Upper lobe of left lung (tissue), 6 donors: ENCODE measurements at regions not wholly inside any gene's neighbourhood (a gene's known extent, or its start where the extent isn't known, plus 50 kb on each side); places are given as distances from the start of the nearest gene placed in this dataset.
A peak's percentile ranks its signal among the peaks of the same experiment; 100 is the strongest.

Source experiments
- ATAC-seq, 2 donors: fragments of 200-7000 bp; cut with Tn5 transposase; one replicate each; pipeline ENCODE4 v1.9.1; 2022; ENCODE audit warnings: mild to moderate bottlenecking in 2 of 2, moderate library complexity in 2 of 2; ENCODE audit not compliant: low FRiP score in 2 of 2
- DNase-seq, 2 donors: peaks; one replicate each; pipeline ENCODE4 v3.0.0-alpha.2; 2019 to 2020
- H3K27ac ChIP-seq, 4 donors: fragments of 200-600 bp; sonication (generic); one replicate each; pipeline ENCODE4 v1.5.1; 2016 to 2019
- H3K27me3 ChIP-seq, 4 donors: fragments of 200-600 bp; sonication (generic); one replicate each; pipeline ENCODE4 v1.5.1; 2017 to 2019
- H3K36me3 ChIP-seq, 4 donors: fragments of 200-600 bp; sonication (generic); one replicate each; pipeline ENCODE4 v1.5.1; 2016 to 2019
- H3K4me1 ChIP-seq, 4 donors: fragments of 200-600 bp; sonication (generic); one replicate each; pipeline ENCODE4 v1.5.1; 2018 to 2019
- H3K4me3 ChIP-seq, 4 donors: fragments of 200-600 bp; sonication (generic); one replicate each; pipeline ENCODE4 v1.5.1; 2017 to 2019; ENCODE audit warnings: mild to moderate bottlenecking in 2 of 4, moderate library complexity in 1 of 4
- H3K9me3 ChIP-seq, 4 donors: fragments of 200-600 bp; sonication (generic); one replicate each; pipeline ENCODE4 v1.5.1; 2018 to 2019
- EP300 ChIP-seq, 4 donors: sonication (generic); formaldehyde crosslinking; IDR thresholded peaks; one replicate each; pipeline ENCODE4 v1.5.1; 2017; ENCODE audit warnings: antibody characterized with exemption in 4 of 4, control low read depth in 2 of 4
- POLR2A ChIP-seq, 4 donors: fragments of 450-650 bp; IDR thresholded peaks; one replicate each; pipeline ENCODE4 v1.5.1; 2016 to 2017; ENCODE audit warnings: antibody characterized with exemption in 4 of 4, mild to moderate bottlenecking in 2 of 4
- POLR2AphosphoS5 ChIP-seq, 2 donors: sonication (generic); formaldehyde crosslinking; IDR thresholded peaks; one replicate each; pipeline ENCODE4 v1.5.1; 2017; ENCODE audit warnings: antibody characterized with exemption in 2 of 2
- WGBS, 2 donors: methylation state at CpG; one replicate each; pipeline ENCODE4 v1.1.5; 2017 to 2018; 5-methylcytosine and 5-hydroxymethylcytosine counted together
- TF ChIP-seq, protein P1 (sequence below), 6 experiments: fragments of 450-650 bp in 4 of 6; fragments of 200-600 bp in 2 of 6; sonication (generic) in 2 of 6; IDR thresholded peaks; one replicate each; pipeline ENCODE4 v1.5.1; 2016 to 2019; ENCODE audit warnings: antibody characterized with exemption in 6 of 6
- donor health status: DM: no; HTN: no; CAD: no; lungs with moderate emphysema.
- donor health status: DM: no; HTN: yes; CAD: no; lungs with severe emphysema.

DNA sequence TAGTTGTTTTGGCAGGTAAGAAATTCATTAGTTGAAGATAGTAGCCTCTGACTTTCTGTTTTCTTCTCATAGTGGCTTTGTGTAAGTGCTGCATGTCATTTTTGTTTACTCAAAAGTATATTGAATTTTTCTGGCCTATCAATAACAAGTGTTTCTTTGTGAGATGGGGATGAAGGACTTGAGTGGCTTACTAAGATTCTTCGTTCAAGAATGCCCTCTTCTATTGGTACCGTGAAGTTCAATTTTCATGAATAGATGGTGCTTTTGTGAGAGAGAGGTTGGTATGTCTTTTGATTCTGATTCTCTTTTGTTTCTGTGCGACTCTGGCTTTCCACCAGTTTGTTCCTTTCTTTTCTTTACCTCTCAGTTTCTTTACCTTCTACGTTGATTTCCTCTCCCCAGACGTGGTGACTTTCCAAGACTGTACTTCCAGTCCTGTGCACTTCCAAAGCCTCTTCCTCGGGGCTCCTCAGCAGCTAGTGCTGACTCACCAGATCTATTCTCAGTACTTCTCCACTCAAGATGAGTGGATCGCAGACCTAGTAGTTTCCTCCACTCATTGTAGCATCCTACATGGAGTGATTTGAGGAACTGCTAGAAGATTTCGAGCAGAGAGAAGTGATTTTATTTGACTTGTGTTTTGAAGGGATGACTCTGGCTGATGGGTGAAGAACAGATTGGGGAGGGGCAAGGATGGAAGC lies 82.0 kb upstream of the EPHB3 start:
- Histone ChIP-seq H3K36me3 (no peaks in the 10 kb centered on the region), H3K9me3 (no peaks in the 10 kb centered on the region), H3K27me3 (no peaks in the 10 kb centered on the region), H3K4me1 (no peaks in the 10 kb centered on the region), H3K27ac (no peak overlapping the region), H3K4me3 (no peak overlapping the region)
- peak in 1 of 2 donors; percentile 67 for ATAC-seq
- TF ChIP-seq EP300 (IDR thresholded peaks at IDR 0.05): no peak
- TF ChIP-seq POLR2AphosphoS5 (IDR thresholded peaks at IDR 0.05): no peak
- no peak for TF ChIP-seq POLR2A (IDR thresholded peaks at IDR 0.05)
- TF ChIP-seq, protein P1, sequence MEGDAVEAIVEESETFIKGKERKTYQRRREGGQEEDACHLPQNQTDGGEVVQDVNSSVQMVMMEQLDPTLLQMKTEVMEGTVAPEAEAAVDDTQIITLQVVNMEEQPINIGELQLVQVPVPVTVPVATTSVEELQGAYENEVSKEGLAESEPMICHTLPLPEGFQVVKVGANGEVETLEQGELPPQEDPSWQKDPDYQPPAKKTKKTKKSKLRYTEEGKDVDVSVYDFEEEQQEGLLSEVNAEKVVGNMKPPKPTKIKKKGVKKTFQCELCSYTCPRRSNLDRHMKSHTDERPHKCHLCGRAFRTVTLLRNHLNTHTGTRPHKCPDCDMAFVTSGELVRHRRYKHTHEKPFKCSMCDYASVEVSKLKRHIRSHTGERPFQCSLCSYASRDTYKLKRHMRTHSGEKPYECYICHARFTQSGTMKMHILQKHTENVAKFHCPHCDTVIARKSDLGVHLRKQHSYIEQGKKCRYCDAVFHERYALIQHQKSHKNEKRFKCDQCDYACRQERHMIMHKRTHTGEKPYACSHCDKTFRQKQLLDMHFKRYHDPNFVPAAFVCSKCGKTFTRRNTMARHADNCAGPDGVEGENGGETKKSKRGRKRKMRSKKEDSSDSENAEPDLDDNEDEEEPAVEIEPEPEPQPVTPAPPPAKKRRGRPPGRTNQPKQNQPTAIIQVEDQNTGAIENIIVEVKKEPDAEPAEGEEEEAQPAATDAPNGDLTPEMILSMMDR (IDR thresholded peaks at IDR 0.05): no peak
- 73 to 79% methylated on average over 8 of the region's 8 CpGs for WGBS, 2 donors
- DNase-seq: no peak

DNA sequence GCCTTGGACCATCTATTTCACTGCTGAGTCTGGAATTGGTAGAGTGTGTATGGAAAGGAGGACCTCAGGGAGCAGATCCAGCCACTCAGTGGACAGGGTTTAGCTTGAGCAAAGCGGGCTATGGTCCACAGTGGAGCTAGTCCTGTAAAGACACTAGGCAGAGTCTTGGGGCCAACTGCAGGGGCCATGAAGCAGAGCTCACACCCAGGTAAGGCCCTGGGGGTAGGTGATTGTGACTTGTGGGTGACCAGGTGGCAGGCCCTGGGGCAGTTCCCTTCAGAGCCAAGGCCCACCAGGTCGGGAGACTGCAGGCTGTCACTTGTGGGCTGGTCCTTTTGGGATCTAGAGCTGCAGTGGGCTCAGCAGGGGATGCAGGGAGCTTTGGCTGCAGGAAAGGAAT lies 80.8 kb upstream of the EPHB3 start:
- ATAC-seq (peak in 1 of 2 donors; percentile 49), DNase-seq (no peak)
- 71 to 93% methylated on average over 1 of the region's 2 CpGs for WGBS, 2 donors
- no peaks in the 10 kb centered on the region for H3K9me3 ChIP-seq
- TF ChIP-seq EP300 (IDR thresholded peaks at IDR 0.05) (no peak), POLR2AphosphoS5 (IDR thresholded peaks at IDR 0.05) (no peak), POLR2A (IDR thresholded peaks at IDR 0.05) (no peak)
- TF ChIP-seq, protein P1 (IDR thresholded peaks at IDR 0.05): no peak
- no peaks in the 10 kb centered on the region for H3K27me3 ChIP-seq
- no peak overlapping the region for H3K4me3 ChIP-seq
- H3K4me1 ChIP-seq: no peaks in the 10 kb centered on the region
- H3K27ac ChIP-seq: no peak overlapping the region
- no peaks in the 10 kb centered on the region for H3K36me3 ChIP-seq

DNA sequence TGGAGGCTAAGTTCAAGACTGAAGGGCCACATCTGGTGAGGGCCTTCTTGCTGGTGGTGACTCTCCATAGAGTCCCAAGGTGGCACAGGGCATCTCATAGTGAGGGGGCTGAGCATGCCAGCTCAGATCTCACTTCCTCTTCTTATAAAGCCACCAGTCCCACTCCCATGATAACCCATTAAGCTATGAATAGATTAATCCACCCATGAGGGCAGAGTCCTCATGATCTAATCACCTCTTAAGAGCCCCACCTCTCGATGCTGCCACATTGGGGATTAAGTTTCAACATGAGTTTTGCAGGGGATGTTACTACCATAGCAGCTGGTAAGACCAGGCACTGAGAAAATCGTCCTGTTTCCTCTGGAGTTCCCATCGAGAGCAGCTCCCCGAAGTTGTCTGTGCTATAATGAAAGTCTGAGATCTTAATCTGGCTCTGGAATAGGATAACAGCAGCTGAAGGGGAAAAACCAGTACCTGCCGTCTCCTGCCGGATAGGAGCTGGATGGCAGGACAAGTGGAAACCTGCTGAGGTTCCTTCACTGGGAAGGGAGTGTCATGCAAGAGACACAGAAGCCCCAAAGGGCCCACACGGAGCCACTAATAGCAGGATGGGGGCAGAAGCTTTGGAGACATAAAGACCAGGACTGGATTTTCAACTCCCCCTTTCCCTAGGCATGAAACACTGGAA lies 79.5 kb upstream of the EPHB3 start:
- Histone ChIP-seq H3K36me3 (no peaks in the 10 kb centered on the region), H3K9me3 (no peaks in the 10 kb centered on the region), H3K4me3 (no peak overlapping the region), H3K27ac (no peak overlapping the region), H3K27me3 (no peaks in the 10 kb centered on the region), H3K4me1 (no peaks in the 10 kb centered on the region)
- TF ChIP-seq, protein P1 (IDR thresholded peaks at IDR 0.05): no peak
- no peak for TF ChIP-seq POLR2A (IDR thresholded peaks at IDR 0.05)
- no peak for TF ChIP-seq EP300 (IDR thresholded peaks at IDR 0.05)
- no peak for TF ChIP-seq POLR2AphosphoS5 (IDR thresholded peaks at IDR 0.05)
- WGBS, 2 donors: 55 to 76% methylated on average over 7 of the region's 7 CpGs
- ATAC-seq (no peak), DNase-seq (no peak)

DNA sequence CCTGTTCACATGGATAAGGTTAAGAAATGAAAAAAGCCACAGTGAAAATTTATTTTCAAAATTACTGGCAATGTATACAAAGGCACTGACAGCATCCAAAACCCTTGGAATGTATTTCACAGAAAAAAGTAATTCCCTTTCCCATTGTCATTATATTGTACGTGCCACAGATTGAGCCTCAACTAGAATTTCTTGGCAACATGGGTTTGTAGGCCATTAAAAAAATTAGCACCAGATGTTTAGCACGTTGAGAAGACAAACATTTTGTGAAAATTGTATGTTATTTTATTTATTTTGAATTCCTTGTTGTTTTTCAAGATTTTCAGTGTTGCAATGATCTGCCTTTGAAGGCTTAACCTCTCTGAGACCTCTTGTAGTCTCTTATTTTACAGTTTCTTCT lies 76.3 kb upstream of the EPHB3 start:
- DNase-seq: no peak
- Histone ChIP-seq H3K4me3 (no peak overlapping the region), H3K9me3 (no peaks in the 10 kb centered on the region), H3K36me3 (no peaks in the 10 kb centered on the region), H3K27me3 (no peaks in the 10 kb centered on the region), H3K4me1 (no peaks in the 10 kb centered on the region), H3K27ac (no peak overlapping the region)
- 55 to 60% methylated on average over 2 of the region's 2 CpGs for WGBS, 2 donors
- TF ChIP-seq EP300 (IDR thresholded peaks at IDR 0.05) (no peak), POLR2A (IDR thresholded peaks at IDR 0.05) (no peak), POLR2AphosphoS5 (IDR thresholded peaks at IDR 0.05) (no peak)
- TF ChIP-seq, protein P1 (IDR thresholded peaks at IDR 0.05): no peak
- ATAC-seq: no peak
